Caki2 (cell line): ENCODE measurements at regions not wholly inside any gene's neighbourhood (a gene's known extent, or its start where the extent isn't known, plus 50 kb on each side); places are given as distances from the start of the nearest gene placed in this dataset.

Experiments used
- DNase-seq: peaks from one replicate; pipeline ENCODE4 v3.0.0-alpha.2; 2015; ENCODE audit warnings: low read depth
- in situ Hi-C: cut with HindIII; loops from 2 replicates; pipeline ENCODE4 v1.10.0; 2016; ENCODE audit warnings: low sequenced_read_pairs, low pct_unique_long_range_greater_than_20kb, mixed read lengths

DNA sequence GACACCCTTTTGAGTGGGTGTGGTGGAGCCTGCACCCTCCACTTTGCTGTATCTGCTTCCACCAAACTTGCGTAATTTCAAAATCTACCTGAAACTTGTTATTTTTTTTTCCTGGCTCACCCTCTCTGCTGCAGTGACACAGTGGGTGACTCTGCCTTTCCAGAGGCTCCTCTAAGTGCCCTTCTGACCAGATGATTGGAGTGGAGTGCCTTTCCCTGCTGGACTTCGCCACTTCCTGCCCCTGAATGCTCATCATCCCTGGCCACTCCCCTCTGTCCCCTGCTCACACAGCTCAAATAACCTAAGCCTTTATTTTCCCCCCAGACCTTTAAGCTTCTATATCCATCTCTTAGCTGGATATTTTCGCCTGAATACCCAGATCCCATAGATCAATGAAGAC lies 777.5 kb upstream of the ID2 start:
- in situ Hi-C loops = no loop called here
- DNase-seq = no peak

DNA sequence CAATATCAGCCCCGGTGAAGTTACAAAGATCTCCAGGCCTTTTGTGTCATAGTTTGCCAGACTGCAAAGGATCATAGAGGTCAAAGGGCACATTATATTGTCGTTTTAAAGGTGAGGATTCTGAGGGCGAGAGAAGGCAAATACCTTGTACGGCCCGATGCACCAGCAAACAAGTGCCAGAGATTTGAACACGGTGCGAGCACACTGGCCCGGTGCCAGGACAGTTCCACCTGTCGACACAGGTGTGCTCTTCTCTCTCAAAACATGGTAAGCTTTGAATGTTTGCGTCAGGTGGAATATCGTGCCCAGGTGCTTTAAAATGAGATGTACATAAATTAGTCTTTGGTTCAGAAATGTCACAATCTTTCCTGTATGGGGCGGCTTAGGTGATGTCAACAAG lies 776.1 kb upstream of the ID2 start:
- DNase-seq = no peak
- in situ Hi-C loops = no loop called here

DNA sequence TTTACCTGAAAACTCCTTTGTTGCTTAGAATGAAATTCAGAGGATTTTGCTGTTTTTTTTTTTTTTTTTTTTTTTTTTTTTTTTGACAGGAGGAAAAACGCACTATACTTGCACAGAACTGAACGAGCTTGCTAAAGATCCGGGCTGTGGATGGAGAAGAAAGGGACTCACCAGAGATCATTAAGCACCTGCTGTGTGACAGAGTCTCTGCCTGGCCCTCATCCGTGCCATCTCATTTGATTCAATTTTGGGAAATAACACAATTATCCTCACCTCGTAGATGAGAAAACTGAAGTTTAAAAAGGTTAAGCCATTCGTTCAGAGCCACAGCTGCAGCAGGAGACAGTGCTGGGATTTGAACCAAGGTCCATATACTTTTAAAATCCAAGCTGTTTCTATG lies 775.4 kb upstream of the ID2 start:
- DNase-seq = no peak
- in situ Hi-C loops = no loop called here

DNA sequence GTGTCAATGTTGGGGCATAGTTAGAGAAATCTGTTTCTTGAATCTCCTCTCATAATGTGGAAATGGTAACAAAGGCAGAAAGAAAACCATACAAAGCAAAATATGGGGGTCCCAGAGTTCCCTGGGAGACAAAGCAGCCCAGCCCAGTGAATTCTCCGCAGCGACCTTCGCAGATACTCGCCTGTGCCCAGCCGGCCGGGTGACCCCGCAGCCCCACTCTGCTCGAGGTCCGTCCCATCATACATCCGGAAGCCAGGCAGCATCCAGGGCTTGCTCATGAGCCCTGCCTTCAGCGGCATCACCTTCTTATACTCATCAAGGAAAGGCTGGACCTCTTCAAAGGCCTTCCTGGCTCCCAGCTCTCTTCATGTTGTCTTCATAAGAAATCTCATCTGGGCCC lies 774.8 kb upstream of the ID2 start:
- in situ Hi-C loops = no loop called here
- no peak for DNase-seq

DNA sequence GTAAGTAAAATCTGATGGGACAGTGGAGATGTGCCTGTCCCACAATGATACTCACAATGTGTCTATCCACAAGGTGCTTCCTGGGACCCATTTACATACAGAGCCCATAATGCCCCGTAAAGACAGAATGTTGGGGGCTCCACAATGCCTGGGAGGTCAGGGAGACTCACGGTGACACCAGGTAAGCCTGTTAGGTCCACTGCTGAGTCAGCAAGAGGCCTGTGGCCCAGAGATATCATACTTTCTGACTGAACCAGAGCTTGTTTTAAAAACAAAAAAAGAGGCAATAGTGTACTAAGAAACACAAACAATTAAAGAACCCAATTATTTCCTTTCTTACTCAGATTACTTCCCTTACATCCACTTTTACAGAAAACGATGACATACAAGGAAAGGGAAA lies 771.1 kb upstream of the ID2 start:
- no peak for DNase-seq
- in situ Hi-C loops = no loop called here

DNA sequence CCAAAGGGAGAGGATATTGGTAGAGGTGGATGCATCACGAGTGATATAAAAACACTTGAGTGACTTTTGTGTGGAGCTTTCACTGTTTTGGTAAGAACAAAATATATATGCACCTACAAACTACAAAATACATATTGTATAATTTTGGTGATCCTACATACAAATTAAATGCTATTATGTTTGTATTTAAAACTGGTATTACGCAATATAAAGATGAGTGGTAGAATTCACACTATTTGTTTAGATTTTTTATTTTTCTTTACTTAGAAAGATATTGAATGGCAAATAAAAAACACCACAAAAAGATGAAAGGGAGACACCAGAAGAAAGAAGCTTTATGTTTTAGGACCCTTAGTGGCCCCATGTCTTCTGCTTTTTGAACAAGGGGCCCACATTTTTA lies 770.7 kb upstream of the ID2 start:
- in situ Hi-C loops = no loop called here
- DNase-seq = no peak

DNA sequence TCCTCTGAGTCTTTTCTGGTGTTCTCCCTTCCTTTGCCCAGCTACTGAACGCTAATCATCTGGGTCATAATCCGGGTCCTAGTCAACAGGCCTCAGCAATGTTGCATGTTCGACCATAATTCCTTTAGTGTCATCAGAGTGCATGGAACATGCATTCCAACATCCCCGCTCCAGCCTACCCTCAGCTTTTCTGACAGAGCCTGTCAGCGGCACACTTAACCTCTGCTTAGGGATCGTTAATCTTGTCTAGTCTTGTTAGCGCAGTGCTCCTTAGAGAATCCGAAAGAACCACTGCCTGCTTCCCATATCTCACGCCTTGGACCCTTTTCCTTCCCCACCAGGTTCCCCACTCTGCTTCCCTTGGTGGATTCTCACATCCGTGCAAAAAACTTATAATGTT lies 767.9 kb upstream of the ID2 start:
- in situ Hi-C loops = no loop called here

DNA sequence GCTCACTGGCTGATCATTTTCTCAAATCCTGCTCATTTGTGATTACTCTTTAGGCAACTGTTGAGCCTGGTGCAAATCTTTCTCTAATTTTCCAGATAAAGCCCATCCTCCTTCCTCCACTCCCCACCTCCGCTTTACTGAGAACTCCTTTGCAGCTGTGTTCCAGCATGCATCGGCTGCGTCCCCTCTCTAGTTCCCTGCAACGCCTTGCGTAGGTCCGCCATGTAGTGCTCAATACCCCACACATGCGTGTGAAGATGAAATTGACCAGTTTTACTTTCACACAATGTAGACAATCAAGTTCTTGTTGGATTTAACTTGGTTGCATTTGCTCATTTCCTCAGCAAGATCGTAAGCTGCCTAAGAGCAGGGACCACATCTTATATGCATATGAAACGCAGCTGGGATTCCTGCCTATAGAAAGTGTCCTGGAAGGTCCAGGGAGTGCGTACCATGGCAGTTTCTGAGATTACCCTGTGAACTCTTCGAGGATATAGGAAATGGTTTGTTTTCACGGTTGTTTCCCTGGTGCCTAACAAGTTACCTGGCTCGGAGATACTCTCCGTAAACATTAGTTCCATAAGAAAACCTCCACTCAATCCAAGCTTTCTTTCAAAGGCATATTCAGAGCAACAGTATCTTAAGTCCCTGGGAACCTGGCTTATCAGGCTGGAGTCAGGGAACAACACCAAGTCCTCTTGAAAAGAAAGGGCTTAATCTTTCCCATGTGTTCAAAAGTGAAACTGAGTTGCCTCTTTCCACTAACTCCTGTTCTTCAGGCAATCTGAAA lies 766.4 kb upstream of the ID2 start:
- in situ Hi-C loops = no loop called here
- no peak for DNase-seq

More for the DNA sequence above, 767.9 kb upstream of the ID2 start:
- DNase-seq = no peak

DNA sequence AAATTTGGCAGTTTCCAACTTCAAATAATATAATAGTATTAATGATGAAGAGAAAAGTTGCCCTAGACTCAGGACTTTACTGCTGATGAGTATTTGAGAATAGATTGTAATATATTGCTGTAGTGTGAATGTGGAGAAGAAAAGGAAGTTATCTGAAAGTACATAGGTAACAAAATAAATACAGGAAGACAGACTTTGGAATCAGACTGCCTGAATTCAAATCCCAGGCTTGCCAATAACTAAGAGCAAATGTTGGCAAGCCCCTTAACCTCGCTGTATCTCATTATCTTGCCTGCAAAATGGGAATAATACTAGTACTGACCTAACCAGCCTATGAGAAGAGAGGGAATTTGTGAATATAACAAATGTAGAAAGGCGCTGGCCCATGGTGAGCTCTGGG lies 765.2 kb upstream of the ID2 start:
- in situ Hi-C loops = no loop called here
- no peak for DNase-seq

DNA sequence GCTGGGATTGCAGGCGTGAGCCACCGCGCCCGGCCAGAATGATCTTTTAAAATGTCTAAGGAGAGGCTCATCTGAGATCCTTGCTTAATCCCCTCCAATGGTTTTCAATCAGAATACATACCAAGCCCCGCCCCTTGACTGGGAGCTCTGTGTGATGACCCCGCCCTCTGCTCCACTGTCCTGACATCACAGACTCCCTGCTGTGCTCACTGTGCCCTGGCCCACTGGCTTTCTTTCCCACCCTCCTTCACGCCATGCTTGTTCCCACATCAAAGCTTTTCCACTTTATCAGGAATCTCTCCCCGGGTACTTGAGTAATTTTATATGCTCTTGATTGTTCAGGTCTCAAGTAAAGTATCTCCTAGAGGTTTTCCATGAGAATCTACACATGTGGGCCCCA lies 762.3 kb upstream of the ID2 start:
- in situ Hi-C loops = no loop called here
- peak; percentile 14 for DNase-seq

DNA sequence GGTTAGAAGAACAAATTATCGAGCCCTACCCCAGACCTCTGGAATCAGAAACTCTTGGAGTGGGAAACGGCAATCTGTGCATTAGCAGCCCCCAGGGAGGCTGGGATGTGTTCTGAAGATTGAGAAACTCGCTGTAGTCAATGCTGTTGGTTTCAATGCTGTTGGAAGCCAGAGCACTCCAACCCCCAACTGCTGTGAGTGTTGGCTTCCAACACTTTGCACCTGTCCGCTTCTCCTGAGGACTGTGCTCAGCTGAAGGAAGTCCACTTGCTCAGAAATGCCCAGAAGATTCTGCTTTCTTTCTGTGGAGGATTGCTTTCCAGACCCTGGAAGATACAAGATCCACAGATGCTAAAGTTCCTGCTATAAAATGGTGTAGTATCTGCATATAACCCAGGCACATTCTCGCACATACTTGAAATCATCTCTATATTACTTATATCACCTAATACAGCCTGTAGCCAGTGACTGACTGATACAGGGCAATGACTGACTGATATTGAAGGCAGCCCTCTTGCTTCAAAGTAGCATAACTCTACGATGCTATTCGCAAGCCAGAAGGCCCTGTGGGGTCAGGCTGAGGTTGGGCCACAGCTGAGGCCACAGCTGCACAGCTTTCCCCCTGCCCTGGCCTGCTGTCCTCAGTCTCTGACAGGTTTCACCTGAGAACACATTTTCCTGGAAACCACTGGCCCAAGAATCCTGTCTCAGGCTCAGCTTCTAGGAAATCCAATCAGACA lies 757.7 kb upstream of the ID2 start:
- no peak for DNase-seq
- in situ Hi-C loops = no loop called here

DNA sequence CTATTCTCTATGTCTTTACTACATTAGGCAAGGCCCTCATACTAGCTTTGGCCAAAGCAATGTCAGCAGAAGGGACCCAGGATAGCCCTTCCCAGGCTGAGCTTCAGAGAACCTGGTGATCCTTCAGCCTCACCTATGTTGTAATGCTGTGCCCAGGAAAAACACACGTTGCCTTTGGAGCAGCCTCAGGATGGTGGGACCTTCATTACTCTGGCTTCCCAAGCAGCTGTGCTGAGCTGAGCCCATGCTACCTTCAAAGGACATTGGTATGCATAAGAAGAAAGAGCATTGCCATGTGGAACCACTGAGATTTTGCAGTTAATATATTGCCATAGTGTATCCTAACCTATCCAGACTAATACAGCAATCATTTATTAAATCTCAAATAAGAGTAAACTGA lies 756.4 kb upstream of the ID2 start:
- in situ Hi-C loops = no loop called here
- DNase-seq = no peak

DNA sequence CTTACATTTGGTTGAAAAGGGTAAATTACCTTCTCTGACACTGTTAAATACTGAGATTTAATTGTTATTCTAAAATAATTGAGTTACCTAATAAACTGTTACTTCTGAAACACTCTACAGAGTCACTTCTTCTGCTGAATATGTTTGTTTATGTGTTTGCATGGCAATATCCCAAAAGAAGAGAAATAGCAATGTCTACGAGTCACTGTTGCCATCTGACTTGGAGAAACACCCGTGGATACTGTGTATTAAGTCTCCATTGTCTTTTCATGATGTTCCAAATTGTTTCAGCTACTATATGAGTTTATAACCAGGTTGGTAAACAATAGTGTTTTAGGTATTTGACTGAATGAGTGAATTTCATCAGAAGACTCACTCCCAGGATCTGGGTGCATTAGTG lies 754.2 kb upstream of the ID2 start:
- in situ Hi-C loops = no loop called here
- no peak for DNase-seq

DNA sequence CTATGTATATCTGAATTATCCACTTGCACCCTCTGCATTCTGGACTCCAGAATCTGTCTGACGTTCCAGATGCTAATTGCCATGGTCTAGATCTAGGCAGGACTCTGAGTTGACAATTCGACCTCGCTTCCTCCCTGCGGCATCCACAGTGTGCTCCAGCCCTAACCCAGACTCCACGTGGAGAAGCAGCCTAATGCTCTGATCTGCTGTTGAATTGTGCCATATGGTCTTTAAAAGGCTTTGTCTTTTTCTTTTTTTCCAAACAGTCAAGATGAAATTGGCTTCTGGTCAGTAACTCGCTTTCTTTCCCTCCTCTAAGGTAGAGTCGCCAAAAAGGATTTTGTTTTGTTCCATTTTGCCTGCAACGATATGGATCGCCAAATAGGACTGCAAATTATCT lies 752.6 kb upstream of the ID2 start:
- in situ Hi-C loops = no loop called here

DNA sequence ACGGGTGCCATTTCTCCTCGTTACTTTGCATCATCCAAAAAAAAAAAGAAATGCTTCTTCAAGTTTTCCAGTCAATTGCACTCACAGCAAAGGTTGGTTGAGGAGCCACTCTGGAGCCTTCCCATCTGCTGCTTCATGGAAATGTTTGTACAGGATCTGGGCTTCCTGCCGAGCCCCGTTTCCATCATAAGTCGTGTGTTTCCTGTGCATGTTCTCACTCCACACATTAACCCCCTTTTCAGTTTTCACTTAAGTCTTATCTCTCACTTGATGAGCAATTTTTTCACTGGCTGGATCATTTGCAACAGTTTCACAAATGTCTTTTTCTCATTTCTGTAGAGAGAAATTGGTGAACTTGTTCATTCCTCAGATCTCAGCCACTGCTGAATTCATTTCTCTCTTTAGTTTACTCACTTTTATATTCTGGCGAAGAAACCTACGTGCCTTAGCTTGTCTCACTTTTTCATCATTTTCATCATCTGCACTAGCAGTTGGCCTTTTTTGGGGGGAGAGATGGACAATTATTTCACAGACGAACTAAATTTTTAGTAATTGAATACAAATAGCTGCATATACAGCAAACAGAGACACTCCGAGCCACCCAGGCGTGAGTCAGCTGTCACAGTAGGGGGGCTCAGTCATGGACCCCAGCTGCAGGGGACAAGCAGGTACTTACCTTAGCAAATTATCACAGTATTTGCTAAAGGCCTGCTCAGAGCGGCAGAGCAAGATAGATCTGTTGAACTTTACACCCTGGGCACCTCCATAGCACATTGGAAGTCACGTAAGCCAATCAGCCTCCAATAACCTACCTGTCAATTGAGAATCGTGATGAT lies 750.8 kb upstream of the ID2 start:
- DNase-seq = no peak
- in situ Hi-C loops = no loop called here

More for the DNA sequence above, 752.6 kb upstream of the ID2 start:
- DNase-seq = no peak

DNA sequence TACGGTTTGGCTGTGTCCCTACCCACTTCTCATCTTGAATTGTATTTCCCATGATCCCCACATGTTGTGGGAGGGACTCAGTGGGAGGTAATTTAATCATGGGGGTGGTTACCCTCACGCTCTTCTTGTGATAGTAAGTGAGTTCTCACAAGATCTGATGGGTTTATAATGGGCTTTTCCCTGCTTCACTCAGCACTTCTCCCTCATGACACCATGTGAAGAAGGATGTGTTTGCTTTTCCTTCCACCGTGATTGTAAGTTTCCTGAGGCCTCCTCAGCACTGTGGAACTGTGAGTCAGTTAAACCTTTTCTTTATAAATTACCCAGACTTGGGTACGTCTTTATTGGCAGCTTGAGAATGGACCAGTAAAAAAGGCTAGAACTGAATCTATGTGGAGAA lies 750.0 kb upstream of the ID2 start:
- no peak for DNase-seq
- in situ Hi-C loops = no loop called here

DNA sequence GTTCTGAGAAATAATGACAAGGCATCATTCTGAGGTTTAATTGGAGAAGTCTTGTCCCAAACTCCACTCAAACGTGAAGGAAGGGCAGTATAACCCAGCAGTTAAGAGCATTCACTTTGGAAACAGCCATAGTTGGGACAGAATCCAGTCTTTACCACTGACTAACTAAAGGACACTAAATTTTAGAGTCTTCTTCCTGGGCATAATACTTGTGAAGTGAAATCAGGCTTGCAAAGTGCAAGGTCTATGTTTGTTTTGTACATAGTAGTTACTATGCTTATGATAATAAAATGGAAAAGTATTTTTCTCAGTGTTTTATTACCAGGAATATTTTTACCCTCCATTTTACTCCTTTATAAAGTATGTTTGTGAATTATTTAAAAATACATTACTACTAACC lies 748.2 kb upstream of the ID2 start:
- in situ Hi-C loops = no loop called here
- DNase-seq = no peak

DNA sequence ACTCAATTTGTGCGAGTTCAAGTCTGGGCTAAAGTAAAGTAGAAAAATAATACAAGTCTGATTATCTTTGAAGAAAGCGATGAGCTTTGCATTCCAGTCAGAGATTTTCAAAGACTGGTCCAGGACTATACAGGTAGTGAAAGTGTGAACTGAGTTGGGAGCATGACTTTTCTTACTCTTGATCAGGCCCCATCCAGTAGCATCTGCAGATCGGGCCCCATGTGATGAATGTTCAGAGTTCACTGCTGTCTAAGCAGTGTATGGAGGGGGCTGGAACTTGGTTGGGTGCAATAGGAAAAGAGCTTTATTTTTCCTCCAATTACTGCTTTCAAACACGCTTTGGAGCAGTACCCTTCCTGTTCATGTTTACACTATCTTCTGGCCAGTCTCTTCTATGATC lies 747.4 kb upstream of the ID2 start:
- DNase-seq = no peak
- in situ Hi-C loops = no loop called here

DNA sequence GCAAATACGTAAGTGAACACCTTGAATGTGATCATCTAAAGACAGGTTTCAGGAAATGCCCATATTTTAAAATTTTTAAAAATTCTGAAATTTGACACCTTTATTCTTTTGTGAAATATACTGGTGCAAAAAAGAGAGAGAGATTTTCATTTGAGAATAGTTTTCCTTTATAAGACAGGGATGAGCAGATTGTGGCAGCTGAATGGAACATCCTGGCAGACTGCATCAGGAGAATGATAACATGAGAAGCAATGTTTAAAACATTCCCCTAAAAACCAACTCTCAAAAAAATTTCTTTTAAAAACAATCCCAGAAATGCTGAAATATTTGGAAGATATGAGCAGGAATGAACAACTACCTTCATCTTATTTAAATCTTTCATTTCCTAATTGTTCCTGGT lies 744.8 kb upstream of the ID2 start:
- DNase-seq = no peak
- in situ Hi-C loops = no loop called here
